Small intestine (tissue), 7 donors: ENCODE measurements at regions not wholly inside any gene's neighbourhood (a gene's known extent, or its start where the extent isn't known, plus 50 kb on each side); places are given as distances from the start of the nearest gene placed in this dataset.

Experiments
- DNase-seq, 2 donors: peaks; one replicate each; pipeline versions ENCODE4 v3.0.0 to v3.0.0-alpha.2; 2013
- FAIRE-seq: peaks from 2 replicates; lab custom pipeline; 2012; peaks lifted over from hg19 to GRCh38; lab: Jason Lieb, UNC
- H3K27ac ChIP-seq, 3 donors: one replicate each; pipeline ENCODE4 v1.5.1; 2013; ENCODE audit warnings: low read length in 2 of 3, mild to moderate bottlenecking in 2 of 3, control low read depth in 1 of 3, inconsistent platforms in 1 of 3, low read depth in 1 of 3, moderate library complexity in 1 of 3
- H3K27me3 ChIP-seq, 3 donors: one replicate each; pipeline ENCODE4 v1.6.1; 2013; ENCODE audit warnings: low read length in 3 of 3, inconsistent platforms in 1 of 3; ENCODE audit not compliant: control insufficient read depth in 3 of 3, insufficient read depth in 3 of 3
- H3K36me3 ChIP-seq, 3 donors: one replicate each; pipeline ENCODE4 v1.6.1; 2013; ENCODE audit warnings: low read length in 3 of 3, inconsistent platforms in 1 of 3, low read depth in 1 of 3, mild to moderate bottlenecking in 1 of 3, moderate library complexity in 1 of 3; ENCODE audit not compliant: control insufficient read depth in 3 of 3, insufficient read depth in 2 of 3
- H3K4me1 ChIP-seq, 3 donors: one replicate each; pipeline ENCODE4 v1.6.1; 2013; ENCODE audit warnings: low read length in 2 of 3, inconsistent platforms in 1 of 3, low read depth in 1 of 3, mild to moderate bottlenecking in 1 of 3, moderate library complexity in 1 of 3; ENCODE audit not compliant: control insufficient read depth in 3 of 3, insufficient read depth in 2 of 3
- H3K4me3 ChIP-seq, 3 donors: one replicate each; pipeline ENCODE4 v1.5.1; 2013; ENCODE audit warnings: low read length in 3 of 3, control low read depth in 1 of 3, inconsistent platforms in 1 of 3, low read depth in 1 of 3, mild to moderate bottlenecking in 1 of 3, moderate library complexity in 1 of 3
- H3K9me3 ChIP-seq, 2 donors: one replicate each; pipeline ENCODE4 v1.6.1; 2013; ENCODE audit warnings: low read depth in 1 of 2, low read length in 1 of 2; ENCODE audit not compliant: control insufficient read depth in 2 of 2, insufficient read depth in 1 of 2
- WGBS, 3 donors: extraction: QIAGEN DNeasy Blood & Tissue Kit; methylation state at CpG; one replicate each; pipeline ENCODE4 v1.1.7; 2013; 5-methylcytosine and 5-hydroxymethylcytosine counted together
- donor health status: healthy with polysubstance abuse.
- donor health status: control.
- donor health status: control.
- donor health status: Bipolar disorder and iron deficiency.
- donor health status: healthy.

GRCh38 chr4:117383468-117383867, 298.1 kb upstream of the TRAM1L1 start:
- H3K36me3 ChIP-seq: no peaks in the 10 kb centered on the region
- H3K9me3 ChIP-seq: no peaks in the 10 kb centered on the region
- H3K27ac ChIP-seq: no peak overlapping the region
- no peaks in the 10 kb centered on the region for H3K27me3 ChIP-seq
- DNase-seq: no peak
- H3K4me1 ChIP-seq: no peaks in the 10 kb centered on the region
- FAIRE-seq: no peak
- 82 to 100% (median 85%) methylated on average over 1 of the region's 1 CpG for WGBS, 3 donors
- no peak overlapping the region for H3K4me3 ChIP-seq

- Histone ChIP-seq H3K9me3 (no peaks in the 10 kb centered on the region), H3K27ac (no peak overlapping the region), H3K4me1 (no peaks in the 10 kb centered on the region), H3K27me3 (no peaks in the 10 kb centered on the region), H3K4me3 (no peak overlapping the region), H3K36me3 (no peaks in the 10 kb centered on the region)
- FAIRE-seq: no peak
- WGBS, 3 donors: 38 to 55% (median 42%) methylated on average over 1 of the region's 1 CpG
- no peak for DNase-seq
Observed at GRCh38 chr4:117385526-117385925, 300.1 kb upstream of the TRAM1L1 start.

- DNase-seq: no peak
- WGBS, 3 donors: 73 to 89% (median 82%) methylated on average over 2 of the region's 2 CpGs
- H3K36me3 ChIP-seq: no peaks in the 10 kb centered on the region
- no peak overlapping the region for H3K4me3 ChIP-seq
- no peaks in the 10 kb centered on the region for H3K4me1 ChIP-seq
- no peak for FAIRE-seq
- H3K9me3 ChIP-seq: no peaks in the 10 kb centered on the region
- no peak overlapping the region for H3K27ac ChIP-seq
- H3K27me3 ChIP-seq: no peaks in the 10 kb centered on the region
Observed at GRCh38 chr4:117387072-117387471, 301.7 kb upstream of the TRAM1L1 start.

- Histone ChIP-seq H3K9me3 (no peaks in the 10 kb centered on the region), H3K4me1 (no peaks in the 10 kb centered on the region), H3K36me3 (no peaks in the 10 kb centered on the region), H3K4me3 (no peak overlapping the region), H3K27me3 (no peaks in the 10 kb centered on the region), H3K27ac (no peak overlapping the region)
- no peak for DNase-seq
- FAIRE-seq: no peak
Observed at GRCh38 chr4:117400039-117400835, 314.9 kb upstream of the TRAM1L1 start.

GRCh38 chr4:117412661-117413060, 327.3 kb upstream of the TRAM1L1 start:
- WGBS, 3 donors: 41 to 76% (median 44%) methylated on average over 2 of the region's 2 CpGs
- H3K4me3 ChIP-seq: no peak overlapping the region
- H3K36me3 ChIP-seq: no peaks in the 10 kb centered on the region
- no peaks in the 10 kb centered on the region for H3K27me3 ChIP-seq
- no peak overlapping the region for H3K27ac ChIP-seq
- no peaks in the 10 kb centered on the region for H3K9me3 ChIP-seq
- no peaks in the 10 kb centered on the region for H3K4me1 ChIP-seq
- FAIRE-seq (no peak), DNase-seq (no peak)

- no peak for FAIRE-seq
- no peak overlapping the region for H3K27ac ChIP-seq
- no peaks in the 10 kb centered on the region for H3K4me1 ChIP-seq
- no peak for DNase-seq
- WGBS, 3 donors: 11 to 45% (median 22%) methylated on average over 1 of the region's 1 CpG
- H3K27me3 ChIP-seq: no peaks in the 10 kb centered on the region
- no peaks in the 10 kb centered on the region for H3K36me3 ChIP-seq
- no peaks in the 10 kb centered on the region for H3K9me3 ChIP-seq
- no peak overlapping the region for H3K4me3 ChIP-seq
Observed at GRCh38 chr4:117417856-117418255, 332.5 kb upstream of the TRAM1L1 start.

- no peaks in the 10 kb centered on the region for H3K9me3 ChIP-seq
- H3K4me1 ChIP-seq: no peaks in the 10 kb centered on the region
- no peaks in the 10 kb centered on the region for H3K36me3 ChIP-seq
- no peak overlapping the region for H3K4me3 ChIP-seq
- no peak overlapping the region for H3K27ac ChIP-seq
- DNase-seq (no peak), FAIRE-seq (no peak)
- WGBS, 3 donors: 0 to 16% (median 6%) methylated on average over 1 of the region's 1 CpG
- H3K27me3 ChIP-seq: no peaks in the 10 kb centered on the region
Observed at GRCh38 chr4:117420948-117421347, 335.6 kb upstream of the TRAM1L1 start.

GRCh38 chr4:117421706-117422105, 336.3 kb upstream of the TRAM1L1 start:
- WGBS, 3 donors: 59 to 85% (median 73%) methylated on average over 4 of the region's 4 CpGs
- H3K4me3 ChIP-seq: no peak overlapping the region
- DNase-seq (no peak), FAIRE-seq (no peak)
- no peaks in the 10 kb centered on the region for H3K36me3 ChIP-seq
- no peaks in the 10 kb centered on the region for H3K9me3 ChIP-seq
- no peak overlapping the region for H3K27ac ChIP-seq
- H3K4me1 ChIP-seq: no peaks in the 10 kb centered on the region
- H3K27me3 ChIP-seq: no peaks in the 10 kb centered on the region

- Histone ChIP-seq H3K4me1 (no peaks in the 10 kb centered on the region), H3K27me3 (no peaks in the 10 kb centered on the region), H3K27ac (no peak overlapping the region), H3K4me3 (no peak overlapping the region), H3K36me3 (no peaks in the 10 kb centered on the region), H3K9me3 (no peaks in the 10 kb centered on the region)
- DNase-seq (no peak), FAIRE-seq (no peak)
- 72 to 83% (median 82%) methylated on average over 5 of the region's 5 CpGs for WGBS, 3 donors
Observed at GRCh38 chr4:117422297-117422696, 336.9 kb upstream of the TRAM1L1 start.
